Epithelial cell of proximal tubule (primary cell): ENCODE measurements at regions not wholly inside any gene's neighbourhood (a gene's known extent, or its start where the extent isn't known, plus 50 kb on each side); places are given as distances from the start of the nearest gene placed in this dataset.
"Not testable (repeated sequence)": the region's sequence is repeated elsewhere in the genome, so short reads cannot be mapped to it uniquely, and the experiment has no call there.

Source experiments
- DNase-seq: peaks from one replicate; pipeline ENCODE4 v3.0.0-alpha.2; 2011; ENCODE audit warnings: low read depth
- H3K4me3 ChIP-seq: 2 replicates; pipeline ENCODE4 v1.5.1; 2011; ENCODE audit warnings: low read depth, mild to moderate bottlenecking, low read length
- CTCF ChIP-seq: conservative IDR thresholded peaks from 2 replicates; pipeline ENCODE4 v1.5.1; 2012; ENCODE audit warnings: low read depth, mild to moderate bottlenecking, low read length

- no peak for DNase-seq
- H3K4me3 ChIP-seq: no peak overlapping the region
- no peak for TF ChIP-seq CTCF
Observed at GRCh38 chr4:170949084-170949483, 859.3 kb upstream of the AADAT start.

- H3K4me3 ChIP-seq: no peak overlapping the region
- no peak for TF ChIP-seq CTCF
- DNase-seq: no peak
Observed at GRCh38 chr4:170940043-170940724, 850.4 kb upstream of the AADAT start.

GRCh38 chr4:170938588-170938987 lies 848.8 kb upstream of the AADAT start:
- DNase-seq: no peak
- no peak for TF ChIP-seq CTCF
- no peak overlapping the region for H3K4me3 ChIP-seq

GRCh38 chr4:170931321-170931720 lies 841.6 kb upstream of the AADAT start:
- TF ChIP-seq CTCF: no peak
- no peak overlapping the region for H3K4me3 ChIP-seq
- DNase-seq: no peak

- no peak for TF ChIP-seq CTCF
- no peak overlapping the region for H3K4me3 ChIP-seq
- DNase-seq: no peak
Observed at GRCh38 chr4:170888660-170889059, 798.9 kb upstream of the AADAT start.

GRCh38 chr4:170887396-170887795 lies 797.6 kb upstream of the AADAT start:
- H3K4me3 ChIP-seq: no peak overlapping the region
- no peak for TF ChIP-seq CTCF
- DNase-seq: no peak

- H3K4me3 ChIP-seq: no peak overlapping the region
- TF ChIP-seq CTCF: no peak
- DNase-seq: no peak
Observed at GRCh38 chr4:170884969-170885570, 795.3 kb upstream of the AADAT start.

GRCh38 chr4:170881646-170882045 lies 791.9 kb upstream of the AADAT start:
- not testable (repeated sequence) for H3K4me3 ChIP-seq, DNase-seq
